HK-2 (cell line): ENCODE measurements at regions not wholly inside any gene's neighbourhood (a gene's known extent, or its start where the extent isn't known, plus 50 kb on each side); places are given as distances from the start of the nearest gene placed in this dataset.

Experiments
- DNase-seq: peaks from one replicate; pipeline ENCODE4 v3.0.0-alpha.2; 2018; ENCODE audit not compliant: unreplicated experiment

DNA sequence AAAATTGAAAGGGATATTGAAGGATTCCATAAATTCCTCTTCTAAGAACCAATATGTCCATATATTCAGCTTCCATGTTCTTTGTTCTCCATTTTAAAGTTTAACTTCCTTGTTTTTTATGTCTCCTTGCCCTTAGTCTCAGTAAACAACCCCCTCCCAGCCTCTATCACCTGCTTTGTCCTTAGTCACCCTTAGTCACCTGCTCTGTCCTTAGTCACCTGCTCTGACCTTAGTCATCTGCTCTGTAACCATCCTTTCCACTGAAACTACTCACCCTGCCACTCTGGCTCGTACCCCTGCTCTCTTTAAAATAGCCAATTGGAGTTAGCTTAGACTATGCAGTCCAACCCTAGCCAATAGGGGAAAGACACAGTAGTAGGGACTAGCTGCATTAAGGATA lies 136.2 kb upstream of the TMEM106B start:
- DNase-seq = no peak

DNA sequence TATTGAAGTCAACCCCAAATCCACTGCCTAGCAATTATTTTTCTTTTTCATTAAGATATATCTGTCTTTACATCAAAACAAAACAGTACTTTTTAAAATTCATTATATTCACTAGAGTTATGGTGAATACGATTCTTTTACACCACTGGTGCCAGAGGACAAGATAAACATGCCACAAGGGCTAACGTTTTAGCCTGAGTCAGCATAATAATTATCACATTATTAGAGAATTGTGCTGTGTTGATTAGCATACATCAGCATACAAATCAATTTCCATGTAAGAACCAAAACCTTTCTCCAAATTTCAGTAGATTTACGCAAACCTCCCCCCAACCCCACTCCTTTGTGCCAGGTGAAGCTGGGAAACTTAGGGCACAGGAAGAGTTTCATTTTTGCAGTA lies 131.1 kb upstream of the TMEM106B start:
- DNase-seq = no peak

DNA sequence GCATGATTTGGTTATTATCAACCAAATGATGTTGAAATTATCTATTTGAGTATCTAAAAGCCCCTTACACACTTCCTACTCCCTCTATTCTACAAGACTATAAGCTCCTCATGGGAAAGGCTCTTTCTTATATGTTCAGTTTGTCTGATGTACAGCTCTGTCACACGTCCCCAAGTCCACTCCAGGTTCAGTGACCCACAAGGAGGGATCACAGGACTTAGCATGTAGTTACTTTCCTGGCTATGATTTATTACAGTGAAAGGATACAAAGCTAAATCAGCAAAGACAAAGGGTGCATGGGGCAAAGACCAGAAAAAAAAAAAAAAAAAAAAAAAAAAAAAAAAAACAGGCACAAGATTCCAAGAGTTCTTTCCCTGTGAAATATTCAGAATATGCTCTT lies 125.6 kb upstream of the TMEM106B start:
- DNase-seq = no peak

DNA sequence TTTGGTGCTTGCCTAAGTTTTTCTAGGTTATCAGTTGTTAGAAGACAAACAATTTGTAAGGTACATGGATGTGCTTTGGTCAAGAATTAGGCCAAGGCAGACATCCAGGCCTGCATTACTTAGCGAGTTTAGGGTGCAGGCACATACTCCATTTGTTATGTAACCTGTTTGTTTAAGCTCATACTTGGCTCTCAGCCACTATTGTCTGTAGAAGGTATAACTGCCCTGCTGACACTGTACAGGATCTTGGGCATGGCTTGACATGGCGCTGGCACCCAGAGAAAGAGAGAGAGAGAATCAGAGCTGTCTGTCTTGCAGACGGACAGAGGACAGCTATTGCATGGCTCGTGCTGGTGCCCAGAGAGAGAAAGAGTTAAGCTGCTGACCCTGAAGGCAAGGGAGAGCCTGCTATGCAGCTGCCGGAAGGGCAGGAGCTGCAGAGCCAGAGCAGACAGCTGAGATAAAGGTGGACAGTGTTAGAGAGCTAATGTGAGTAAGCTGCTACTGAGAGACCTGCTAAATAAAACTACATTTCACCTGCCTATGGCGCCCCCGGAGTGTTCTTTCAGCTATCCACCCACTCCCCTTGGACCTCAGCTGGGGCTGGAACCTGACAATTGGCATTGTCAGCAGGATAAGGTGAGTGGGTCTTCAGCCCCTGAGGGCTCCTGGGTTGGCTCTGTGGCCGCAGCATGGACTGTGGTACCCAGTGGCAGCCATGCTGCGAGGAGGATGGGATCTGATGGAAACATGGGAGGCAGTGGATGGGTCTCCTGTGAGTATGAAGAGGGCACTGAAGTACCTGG lies 120.9 kb upstream of the TMEM106B start:
- no peak for DNase-seq

DNA sequence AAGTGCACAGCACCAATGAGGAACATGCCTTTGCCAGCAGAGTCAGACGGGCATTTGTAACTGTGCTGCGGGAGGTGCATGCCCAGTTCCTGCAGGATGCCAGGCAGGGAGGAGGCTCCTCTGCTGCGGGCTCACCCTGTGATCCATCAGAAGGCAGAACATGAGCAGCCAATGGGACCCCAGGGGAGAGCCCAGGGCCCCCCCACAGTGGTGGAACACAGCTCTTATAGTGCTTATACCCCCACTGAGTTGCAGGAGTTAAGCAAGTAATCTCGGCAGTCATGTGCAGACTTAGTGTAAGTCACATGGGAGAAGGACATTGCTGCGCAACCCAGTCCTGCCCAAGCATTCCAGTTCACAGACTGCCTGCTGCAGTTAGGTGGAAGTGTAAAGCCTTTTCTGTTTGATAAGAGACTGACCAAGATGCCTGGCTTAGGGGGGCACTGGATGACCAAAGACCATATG lies 120.3 kb upstream of the TMEM106B start:
- DNase-seq = no peak

DNA sequence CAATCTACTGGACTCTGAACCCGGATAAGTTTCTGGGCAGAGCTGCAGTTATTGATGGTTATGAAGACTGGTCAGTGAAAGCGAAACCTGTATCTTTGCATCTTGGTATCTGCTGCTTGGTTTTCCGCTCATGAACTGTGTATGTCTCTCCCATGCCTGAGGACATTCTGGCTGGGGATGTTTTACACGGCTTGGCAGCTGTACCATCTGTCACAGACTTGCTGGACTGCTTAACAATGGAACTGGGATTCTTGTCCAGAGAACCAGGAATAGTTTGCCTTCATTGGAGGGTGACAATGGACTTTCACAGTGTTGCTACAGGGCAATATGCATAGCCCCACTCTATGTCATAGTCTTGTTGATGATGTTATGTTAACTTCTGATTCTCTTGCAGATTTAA lies 119.9 kb upstream of the TMEM106B start:
- no peak for DNase-seq

DNA sequence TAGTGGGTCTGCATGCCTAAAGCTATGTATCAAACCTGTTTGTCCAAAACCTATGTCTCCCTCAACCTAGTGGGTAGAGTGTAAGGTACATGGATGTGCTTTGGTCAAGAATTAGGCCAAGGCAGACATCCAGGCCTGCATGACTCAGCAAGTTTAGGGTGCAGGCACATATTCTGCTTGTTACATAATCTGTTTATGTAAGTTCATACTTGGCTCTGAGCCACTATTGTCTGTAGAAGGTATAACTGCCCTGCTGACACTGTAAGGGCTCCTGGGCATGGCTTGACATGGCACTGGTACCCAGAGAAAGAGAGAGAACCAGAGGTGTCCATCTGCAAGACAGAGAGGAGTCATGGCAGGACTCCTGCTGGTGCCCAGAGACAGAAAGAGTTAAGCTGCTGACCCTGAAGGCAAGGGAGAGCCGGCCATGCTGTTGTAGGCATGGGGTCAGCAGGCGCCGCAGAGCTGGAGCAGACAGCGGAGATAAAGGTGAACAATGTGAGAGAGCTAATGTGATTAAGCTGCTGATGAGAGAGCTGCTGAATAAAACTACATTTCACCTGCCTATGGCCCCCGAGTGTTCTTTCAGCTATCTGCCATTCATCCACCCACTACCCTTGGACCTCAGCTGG lies 118.5 kb upstream of the TMEM106B start:
- no peak for DNase-seq

DNA sequence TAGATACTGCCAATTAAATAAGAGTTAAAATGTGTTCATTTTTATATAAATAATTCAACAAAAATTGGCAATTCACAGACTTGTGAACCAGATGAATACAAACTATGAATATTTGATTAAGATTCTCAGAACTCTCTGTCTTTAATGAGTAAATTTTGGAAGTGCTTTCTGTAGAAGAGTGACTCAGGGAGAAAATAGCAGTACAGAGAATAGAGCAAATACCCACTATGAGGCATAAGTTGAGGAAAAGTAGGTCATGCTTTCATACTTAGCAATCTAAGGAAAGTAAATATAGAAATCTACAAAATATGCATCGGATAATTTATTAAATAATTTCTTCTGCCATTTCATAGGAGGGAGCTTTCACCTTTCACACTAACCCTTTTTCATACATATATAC lies 117.7 kb upstream of the TMEM106B start:
- no peak for DNase-seq

DNA sequence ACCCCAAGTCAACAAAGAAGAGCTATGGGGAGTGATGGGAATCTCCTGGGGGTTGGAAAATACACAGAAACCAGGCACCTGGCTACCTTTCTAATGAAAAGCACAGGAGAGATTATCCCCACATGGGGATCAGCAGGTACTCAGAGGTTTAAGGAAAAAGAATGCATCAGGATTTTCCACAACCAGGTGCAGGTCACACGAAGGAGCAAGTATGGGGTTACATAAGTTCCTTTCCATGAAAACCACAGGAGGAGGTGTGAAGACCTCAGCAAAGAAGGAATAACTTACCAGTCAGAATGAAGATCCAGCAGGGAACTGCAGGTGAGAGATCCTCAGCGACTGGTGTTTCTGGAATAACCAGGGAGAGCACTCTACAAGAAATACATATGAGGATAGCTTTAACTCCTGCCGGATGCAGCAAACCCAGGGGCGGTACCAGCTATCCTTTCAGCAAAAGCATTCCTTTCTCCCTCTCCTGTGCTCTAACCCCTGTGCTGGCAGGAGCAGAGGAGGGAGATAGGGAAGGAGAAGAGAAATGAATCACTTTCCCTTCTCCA lies 116.7 kb upstream of the TMEM106B start:
- no peak for DNase-seq

DNA sequence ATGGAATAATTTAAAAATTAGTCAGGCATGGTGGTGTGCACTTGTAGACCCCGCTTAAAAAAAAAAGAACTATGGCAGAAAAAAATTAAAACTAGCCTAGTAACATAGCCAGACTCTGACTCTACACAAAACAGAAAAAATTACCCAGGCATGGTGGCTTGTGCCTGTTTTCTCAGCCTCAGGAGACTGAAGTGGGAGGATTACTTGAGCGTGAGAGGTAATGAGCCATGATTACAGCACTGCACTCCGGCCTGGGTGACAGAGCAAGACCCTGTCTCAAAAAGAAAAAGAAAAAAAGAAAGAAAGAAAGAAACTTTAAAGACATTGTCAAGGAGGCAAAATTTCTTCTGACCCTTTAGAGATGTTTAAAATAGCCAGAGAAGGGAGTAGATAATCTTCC lies 109.0 kb upstream of the TMEM106B start:
- DNase-seq = no peak

DNA sequence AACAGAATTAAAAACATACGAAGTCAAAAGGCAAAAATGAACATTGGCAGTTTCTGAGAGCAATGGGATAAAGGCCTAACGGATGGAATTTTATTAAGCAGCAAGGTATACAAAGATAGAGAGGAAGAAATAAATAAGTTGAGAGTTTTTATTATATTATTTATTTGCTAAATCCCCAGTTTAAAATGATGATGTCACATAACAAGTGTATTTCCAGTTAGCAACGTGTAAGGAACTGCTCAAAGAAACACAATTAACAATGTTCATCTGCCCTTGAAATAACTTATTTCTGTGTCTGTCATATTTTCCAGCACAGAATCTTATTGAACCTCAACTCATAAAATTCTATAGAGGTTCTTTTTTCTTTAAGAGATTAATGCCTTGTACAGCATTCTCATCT lies 108.6 kb upstream of the TMEM106B start:
- DNase-seq = no peak

DNA sequence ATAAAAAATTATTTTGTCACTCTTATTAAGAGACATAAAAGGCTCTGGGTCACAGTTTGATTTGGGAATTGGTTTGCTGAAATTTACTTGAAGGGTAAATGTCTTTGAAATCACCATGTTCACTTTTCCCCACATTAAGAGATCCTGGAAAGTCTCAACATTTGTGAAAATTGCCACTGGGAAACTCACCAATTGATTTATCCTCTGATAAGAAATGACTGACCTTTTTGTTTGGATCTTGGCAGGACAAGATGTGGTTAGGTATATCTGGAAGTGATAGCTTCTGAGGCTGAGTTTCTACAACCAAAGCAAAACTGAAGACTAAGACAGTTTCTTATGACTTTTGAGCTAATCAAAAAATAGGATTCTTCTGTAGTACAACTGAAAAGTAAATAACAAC lies 107.1 kb upstream of the TMEM106B start:
- no peak for DNase-seq

DNA sequence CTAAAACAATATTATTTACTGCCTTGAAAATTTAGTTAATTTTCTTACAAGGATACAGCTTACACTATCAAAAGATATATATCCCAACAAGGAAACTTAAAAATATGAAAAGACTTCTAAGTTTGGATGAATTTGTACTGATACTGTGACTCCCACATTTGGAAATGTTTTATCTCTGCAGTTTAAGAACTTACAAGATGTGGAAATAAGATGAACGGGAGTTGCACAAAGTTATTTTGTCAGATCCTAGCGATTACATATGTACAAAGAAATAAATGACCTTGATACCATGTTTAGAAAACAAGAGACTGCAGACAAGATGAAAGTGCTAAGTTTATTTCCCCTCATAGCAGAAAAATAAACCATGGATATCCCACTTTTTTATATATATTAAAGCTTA lies 103.7 kb upstream of the TMEM106B start:
- no peak for DNase-seq

DNA sequence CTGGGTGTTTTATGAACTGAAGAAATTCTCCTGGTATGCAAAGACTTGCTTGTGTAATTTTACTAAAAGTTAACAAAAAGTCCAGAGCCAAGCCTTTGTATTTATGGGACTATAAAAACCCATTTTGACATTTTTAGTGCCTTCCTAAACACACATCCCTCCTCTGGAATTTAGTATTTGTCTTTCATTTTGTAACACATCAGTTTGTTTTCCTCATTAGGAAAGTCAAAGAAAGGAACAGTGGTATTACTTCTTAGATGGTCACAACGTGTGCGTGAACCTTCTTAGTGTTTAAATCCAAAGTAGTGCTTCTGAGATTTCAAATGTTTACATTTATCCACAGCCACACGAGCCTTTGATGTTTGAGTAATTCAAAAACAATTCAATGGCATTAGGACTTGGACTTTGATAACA lies 103.2 kb upstream of the TMEM106B start:
- no peak for DNase-seq

DNA sequence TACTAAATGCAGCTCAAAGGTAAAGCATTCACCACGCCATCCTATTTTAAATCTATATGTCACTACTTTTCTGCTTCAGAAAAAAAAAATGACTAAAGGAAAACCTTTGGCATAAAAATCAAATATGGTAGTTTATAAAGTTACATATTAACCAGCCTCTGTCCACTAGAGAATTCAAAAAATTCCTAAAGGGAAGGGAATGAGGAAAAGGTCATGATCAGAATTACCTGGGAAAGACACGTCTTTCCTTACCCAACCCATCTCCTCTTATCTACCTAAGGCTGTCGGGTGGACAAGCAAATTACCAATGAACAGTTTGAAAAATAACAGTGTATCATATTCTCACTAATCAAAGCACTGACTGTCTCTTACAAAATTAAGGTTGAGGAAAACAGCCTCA lies 100.7 kb upstream of the TMEM106B start:
- DNase-seq = no peak

DNA sequence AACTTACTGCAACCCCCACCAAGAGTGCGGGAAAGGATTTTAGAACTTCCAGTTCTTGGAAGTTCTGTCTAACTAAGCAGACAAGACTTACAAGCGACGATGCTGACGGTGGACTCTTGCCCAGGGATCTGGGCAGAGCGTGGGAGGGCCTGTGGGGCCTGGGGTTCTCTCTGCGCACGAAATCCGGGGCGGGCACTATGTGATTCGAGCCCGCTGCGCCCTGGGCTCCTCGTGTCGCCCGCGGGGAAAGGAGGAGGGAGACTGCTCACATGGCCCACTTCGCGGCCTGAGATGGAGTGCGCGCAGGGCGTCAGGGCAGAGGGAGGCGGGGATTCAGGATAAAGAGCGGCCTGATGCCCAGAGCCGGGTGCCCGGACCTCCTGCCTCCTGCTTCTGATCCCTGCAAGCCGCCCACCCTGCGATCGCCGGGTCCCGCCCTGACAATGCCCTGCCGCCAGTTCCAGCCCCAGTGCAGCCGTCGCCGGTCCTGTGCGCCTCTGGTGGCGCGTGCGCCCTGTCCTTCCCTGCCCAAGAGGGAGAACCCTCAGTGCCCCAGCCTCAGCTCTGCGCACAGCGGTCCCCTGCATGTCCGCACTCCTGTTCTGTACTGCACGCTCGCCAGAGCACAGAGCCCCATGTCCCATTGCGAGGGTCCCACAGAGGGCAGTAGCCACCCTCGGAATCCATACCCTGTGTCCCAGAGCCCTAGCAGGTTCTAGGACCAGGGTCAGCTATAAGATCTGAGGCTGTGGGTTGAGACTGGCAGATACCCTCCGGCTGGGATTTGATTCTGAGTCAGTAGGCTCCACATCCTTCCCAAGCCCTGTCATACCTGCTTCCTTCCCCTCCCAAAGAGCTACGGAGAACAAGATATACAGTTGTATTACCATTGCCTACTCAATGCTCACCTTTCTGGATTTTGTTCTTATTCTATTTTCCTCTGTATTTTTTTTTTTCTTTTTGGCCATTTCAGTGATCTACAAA lies 99.4 kb upstream of the TMEM106B start:
- DNase-seq = no peak

DNA sequence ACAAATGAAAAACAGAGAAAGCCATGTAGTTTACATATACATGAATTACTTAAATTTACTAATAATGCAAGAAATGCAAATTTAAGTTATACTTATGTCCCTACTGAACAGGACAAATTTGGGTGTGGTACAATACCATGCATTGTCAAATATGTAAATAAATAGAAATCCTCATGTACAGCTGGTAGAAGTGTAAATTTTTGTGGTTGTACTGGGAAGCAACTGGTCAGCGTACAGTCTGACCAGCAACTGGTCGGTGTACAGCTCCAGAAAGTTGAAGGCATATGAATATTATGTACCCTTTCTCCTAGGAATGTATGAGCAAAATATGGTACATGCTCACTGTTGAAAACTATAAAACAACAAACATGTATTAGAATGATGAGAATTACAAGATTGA lies 93.9 kb upstream of the TMEM106B start:
- DNase-seq = no peak

DNA sequence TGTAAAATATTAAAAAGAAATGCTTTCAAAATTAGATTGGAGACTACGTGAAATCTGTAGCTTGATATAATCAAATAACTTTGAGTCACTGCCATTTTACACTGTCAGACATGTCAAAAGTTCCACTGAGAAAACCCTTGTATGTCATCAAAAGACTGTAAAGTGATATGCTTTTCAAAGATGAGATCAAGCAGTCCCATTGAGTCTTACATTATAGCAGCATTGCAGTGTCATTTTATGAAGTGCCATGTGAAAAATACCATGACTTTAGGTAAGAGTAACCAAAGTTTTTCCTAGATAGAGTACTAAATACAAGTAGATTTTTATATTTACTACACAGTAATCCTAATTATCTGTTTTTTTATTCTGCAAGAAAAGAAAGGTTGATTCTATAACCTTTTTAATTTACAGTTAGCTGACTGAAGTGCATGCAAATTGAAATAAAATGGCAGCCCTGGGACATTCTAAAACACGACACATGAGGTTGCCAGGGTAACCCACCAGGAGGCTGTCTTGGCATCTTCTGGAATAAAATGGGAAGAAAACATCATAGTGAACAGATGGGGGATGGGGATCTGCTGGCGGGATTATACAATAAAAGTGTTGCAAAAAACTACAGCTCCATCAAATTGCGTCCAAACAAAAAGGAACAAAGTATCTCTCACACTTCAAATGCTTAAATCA lies 91.3 kb upstream of the TMEM106B start:
- DNase-seq = no peak

DNA sequence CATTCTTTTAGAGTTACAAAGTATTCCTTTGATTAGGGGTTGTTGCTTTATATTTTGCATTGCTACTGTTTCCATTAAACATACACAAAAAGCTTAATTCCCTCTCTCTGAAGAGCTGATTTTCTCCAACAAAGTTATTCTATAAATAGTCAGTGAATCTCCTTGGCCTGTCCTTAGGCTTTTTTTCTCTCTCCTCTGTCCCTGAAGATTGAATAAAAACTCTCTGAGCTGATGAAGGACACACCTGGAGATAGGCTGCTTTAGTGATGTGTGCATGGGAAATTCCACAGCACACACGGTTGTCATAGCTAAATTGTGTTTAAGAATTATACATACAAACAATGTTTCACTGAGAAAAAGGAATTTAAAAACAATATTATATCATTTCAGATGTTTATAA lies 90.5 kb upstream of the TMEM106B start:
- no peak for DNase-seq

DNA sequence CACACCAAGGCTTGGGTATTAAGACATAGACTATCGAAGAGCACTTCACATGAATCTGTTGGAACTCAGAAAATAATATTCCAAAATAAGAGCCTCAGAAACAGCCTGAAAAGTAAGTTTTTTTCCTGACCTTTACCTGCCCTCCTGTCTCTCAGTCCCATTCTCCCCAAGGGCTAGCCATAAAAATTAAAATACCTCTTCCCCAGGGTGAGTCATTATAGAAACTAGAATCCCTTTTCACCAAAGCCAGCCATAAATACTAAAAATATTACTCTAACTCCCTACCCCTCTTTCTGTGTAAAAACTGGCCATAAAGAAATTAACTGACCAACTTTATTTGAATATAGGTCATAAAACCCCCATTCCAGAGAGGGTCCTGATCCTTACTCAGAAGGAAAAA lies 87.9 kb upstream of the TMEM106B start:
- no peak for DNase-seq

DNA sequence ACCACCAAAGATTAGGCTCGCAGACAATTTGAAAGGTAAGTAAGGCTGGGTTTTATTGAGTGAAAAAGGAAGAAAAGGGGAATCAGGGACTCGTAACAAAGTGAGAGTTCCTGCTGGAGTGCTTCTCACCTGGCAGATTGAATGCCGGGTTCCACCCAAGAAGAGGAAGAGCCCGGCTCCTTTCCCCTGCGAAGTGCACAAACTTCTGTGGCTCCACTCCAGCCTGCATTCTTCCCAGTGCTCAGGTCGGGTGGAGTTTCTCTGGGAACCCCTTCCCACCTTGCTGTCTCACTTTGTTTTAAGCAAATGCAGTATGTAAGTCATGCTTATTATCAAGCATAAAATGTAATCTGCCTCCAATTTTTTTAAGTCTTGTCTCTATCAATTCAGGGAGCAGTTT lies 87.1 kb upstream of the TMEM106B start:
- no peak for DNase-seq

DNA sequence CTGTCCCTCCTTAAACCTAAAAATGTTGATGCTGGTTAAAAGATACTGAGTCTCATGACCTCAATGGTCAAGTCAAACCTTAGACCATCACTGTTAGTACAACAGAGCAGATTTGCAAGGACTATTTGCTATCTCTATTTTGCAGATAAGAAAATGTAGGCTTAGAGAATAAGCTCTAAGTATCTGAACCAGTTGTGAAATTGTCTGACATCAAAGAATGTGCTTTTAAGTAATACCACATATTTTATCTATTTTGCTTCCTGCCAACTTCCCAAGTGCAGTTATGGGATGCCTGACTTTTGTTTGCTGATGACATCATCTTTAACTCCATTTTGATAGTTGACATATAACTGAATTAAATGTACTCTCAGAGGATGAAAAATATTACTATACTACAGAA lies 83.6 kb upstream of the TMEM106B start:
- no peak for DNase-seq
